ENCODE measurements at regions not wholly inside any gene's neighbourhood (a gene's known extent, or its start where the extent isn't known, plus 50 kb on each side); places are given as distances from the start of the nearest gene placed in this dataset.

DNA sequence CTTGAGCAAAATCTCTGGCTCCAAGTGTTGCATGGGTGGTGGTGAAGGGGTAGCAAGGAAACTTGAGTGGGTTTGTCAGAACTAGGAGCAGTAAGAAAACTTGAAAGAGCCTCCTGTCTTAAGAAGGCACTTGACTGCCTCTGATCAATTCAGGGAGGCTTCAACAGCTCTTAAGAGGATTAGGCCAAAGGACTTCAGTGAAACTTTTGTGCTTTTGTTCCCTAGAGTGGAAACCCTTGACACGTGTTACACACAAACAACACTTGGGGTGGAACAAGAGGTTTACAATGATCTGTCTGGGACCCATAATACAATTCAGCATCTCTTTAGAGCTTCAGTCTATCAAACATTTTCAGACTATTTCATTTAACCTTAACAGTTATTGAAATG, 80.1 kb upstream of the ARMC2 start:
- TF ChIP-seq, protein P1, sequence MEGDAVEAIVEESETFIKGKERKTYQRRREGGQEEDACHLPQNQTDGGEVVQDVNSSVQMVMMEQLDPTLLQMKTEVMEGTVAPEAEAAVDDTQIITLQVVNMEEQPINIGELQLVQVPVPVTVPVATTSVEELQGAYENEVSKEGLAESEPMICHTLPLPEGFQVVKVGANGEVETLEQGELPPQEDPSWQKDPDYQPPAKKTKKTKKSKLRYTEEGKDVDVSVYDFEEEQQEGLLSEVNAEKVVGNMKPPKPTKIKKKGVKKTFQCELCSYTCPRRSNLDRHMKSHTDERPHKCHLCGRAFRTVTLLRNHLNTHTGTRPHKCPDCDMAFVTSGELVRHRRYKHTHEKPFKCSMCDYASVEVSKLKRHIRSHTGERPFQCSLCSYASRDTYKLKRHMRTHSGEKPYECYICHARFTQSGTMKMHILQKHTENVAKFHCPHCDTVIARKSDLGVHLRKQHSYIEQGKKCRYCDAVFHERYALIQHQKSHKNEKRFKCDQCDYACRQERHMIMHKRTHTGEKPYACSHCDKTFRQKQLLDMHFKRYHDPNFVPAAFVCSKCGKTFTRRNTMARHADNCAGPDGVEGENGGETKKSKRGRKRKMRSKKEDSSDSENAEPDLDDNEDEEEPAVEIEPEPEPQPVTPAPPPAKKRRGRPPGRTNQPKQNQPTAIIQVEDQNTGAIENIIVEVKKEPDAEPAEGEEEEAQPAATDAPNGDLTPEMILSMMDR (IDR thresholded peaks at IDR 0.05), result no peak
- TF ChIP-seq EP300 (IDR thresholded peaks at IDR 0.05) (no peak), POLR2A (IDR thresholded peaks at IDR 0.05) (no peak)

Measured in stomach (tissue), 4 donors.